ENCODE measurements at regions not wholly inside any gene's neighbourhood (a gene's known extent, or its start where the extent isn't known, plus 50 kb on each side); places are given as distances from the start of the nearest gene placed in this dataset.

GRCh38 chr15:94829887-94830884 is 598.8 kb downstream of the MCTP2 start:
- TF ChIP-seq CTCF (IDR thresholded peaks at IDR 0.05; ENCODE audit: insufficient read depth, low read length) (no peak), POLR2AphosphoS5 (IDR thresholded peaks at IDR 0.05; ENCODE audit: low read depth) (no peak), REST (IDR thresholded peaks at IDR 0.05; ENCODE audit: insufficient replicate concordance, low read depth) (no peak)
